ENCODE measurements at regions not wholly inside any gene's neighbourhood (a gene's known extent, or its start where the extent isn't known, plus 50 kb on each side); places are given as distances from the start of the nearest gene placed in this dataset.

DNA sequence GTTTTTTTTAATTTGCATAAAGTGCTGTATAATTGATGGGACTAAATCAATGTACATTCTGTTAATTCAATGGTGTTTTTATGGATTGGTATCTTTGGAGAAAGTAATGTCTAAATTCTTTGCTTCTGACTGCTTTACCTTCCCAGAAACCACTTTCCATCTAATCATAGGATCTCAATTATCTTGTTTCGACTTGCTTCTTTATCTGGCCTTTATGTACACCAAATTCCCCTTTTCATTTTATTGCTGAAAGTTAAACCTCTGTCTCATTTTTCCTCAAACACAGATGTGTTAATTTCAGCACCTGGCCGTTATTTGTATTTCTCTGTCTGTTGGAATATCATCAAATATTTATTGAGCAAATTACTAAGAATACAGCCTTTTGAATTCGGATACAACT, 287.3 kb upstream of the GBE1 start:
- Histone ChIP-seq H3K27ac (no peak overlapping the region), H3K9me3 (no peaks in the 10 kb centered on the region), H3K4me1 (no peaks in the 10 kb centered on the region), H3K27me3 (no peaks in the 10 kb centered on the region), H3K36me3 (no peaks in the 10 kb centered on the region), H3K4me3 (no peak overlapping the region)
- ATAC-seq (no peak), DNase-seq (no peak)
- intact Hi-C loops (cut with DNase I), result no loop called here
- TF ChIP-seq, protein P1, sequence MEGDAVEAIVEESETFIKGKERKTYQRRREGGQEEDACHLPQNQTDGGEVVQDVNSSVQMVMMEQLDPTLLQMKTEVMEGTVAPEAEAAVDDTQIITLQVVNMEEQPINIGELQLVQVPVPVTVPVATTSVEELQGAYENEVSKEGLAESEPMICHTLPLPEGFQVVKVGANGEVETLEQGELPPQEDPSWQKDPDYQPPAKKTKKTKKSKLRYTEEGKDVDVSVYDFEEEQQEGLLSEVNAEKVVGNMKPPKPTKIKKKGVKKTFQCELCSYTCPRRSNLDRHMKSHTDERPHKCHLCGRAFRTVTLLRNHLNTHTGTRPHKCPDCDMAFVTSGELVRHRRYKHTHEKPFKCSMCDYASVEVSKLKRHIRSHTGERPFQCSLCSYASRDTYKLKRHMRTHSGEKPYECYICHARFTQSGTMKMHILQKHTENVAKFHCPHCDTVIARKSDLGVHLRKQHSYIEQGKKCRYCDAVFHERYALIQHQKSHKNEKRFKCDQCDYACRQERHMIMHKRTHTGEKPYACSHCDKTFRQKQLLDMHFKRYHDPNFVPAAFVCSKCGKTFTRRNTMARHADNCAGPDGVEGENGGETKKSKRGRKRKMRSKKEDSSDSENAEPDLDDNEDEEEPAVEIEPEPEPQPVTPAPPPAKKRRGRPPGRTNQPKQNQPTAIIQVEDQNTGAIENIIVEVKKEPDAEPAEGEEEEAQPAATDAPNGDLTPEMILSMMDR (IDR thresholded peaks at IDR 0.05), result no peak
- WGBS, 2 donors, result 84 to 86% methylated on average over 3 of the region's 3 CpGs

DNA sequence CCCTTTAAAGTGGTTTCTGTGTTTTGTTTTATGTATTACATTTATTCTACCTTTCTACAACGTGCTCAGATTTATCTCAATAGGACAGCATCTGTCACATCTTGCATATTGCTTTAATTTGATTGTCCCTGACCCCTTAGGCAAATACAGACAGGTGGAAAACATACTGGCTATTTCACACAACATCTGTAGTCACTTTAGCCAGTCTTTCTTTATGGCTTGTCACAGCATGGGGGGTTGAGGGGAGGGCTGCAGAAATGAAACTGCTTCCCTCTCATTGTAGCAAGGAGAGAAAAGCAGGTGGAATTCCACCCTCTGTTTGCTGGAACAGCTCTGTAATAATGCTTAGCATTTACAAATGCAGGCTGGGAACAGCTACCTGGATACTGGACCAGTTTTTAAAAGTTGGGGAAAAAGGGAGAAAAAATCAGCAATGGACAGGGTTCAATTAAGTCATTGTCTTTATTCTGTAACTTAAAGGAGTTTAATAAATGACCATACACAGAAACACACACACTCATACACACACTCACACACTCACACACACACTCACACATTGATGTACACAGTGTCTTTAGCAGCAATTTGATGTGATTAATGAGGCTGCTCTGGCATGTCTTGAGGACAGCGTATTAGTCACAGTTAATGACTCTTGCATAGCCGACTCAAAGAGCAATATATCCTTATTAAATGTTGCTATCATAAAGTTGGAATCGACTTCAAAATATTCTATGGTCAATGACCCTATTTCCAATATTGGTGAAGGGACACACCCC, 283.7 kb upstream of the GBE1 start:
- H3K4me1 ChIP-seq, result no peaks in the 10 kb centered on the region
- H3K27me3 ChIP-seq, result no peaks in the 10 kb centered on the region
- intact Hi-C loops (cut with DNase I), result no loop called here
- H3K27ac ChIP-seq, result no peak overlapping the region
- TF ChIP-seq, protein P1 (IDR thresholded peaks at IDR 0.05), result no peak
- no peak for DNase-seq
- 81 to 84% methylated on average over 4 of the region's 4 CpGs for WGBS, 2 donors
- H3K9me3 ChIP-seq, result peaks cover 0 to 4% (median 0%) of the 10 kb centered on the region in 11 donors
- H3K4me3 ChIP-seq, result no peak overlapping the region
- H3K36me3 ChIP-seq, result no peaks in the 10 kb centered on the region
- ATAC-seq, result no peak

DNA sequence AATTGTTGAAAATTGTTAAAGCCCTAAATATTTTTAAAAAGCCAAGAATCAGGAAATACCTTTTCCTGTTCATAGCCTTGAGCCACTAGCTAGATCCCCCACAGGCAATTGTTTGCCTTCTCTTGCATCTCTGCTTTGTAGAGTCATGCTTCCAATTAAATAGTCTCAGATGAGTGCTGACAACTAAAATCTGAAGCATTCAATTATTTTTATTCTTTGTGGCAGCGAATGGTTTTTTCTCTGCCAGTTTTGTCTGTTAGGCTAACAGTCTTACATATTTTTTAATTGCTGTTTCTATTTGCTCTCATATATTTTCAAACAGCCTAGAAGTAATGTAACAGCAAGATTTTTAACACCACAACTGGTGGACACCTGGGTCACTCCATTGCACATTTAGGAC, 277.1 kb upstream of the GBE1 start:
- Histone ChIP-seq H3K27ac (no peak overlapping the region), H3K36me3 (no peaks in the 10 kb centered on the region), H3K4me3 (no peak overlapping the region), H3K4me1 (no peaks in the 10 kb centered on the region), H3K9me3 (peaks cover 0 to 8% (median 0%) of the 10 kb centered on the region in 11 donors), H3K27me3 (no peaks in the 10 kb centered on the region)
- no peak for ATAC-seq
- intact Hi-C loops (cut with DNase I), result no loop called here
- WGBS, 2 donors, result 28 to 30% methylated on average over 1 of the region's 1 CpG
- no peak for DNase-seq
- TF ChIP-seq, protein P1 (IDR thresholded peaks at IDR 0.05), result no peak

DNA sequence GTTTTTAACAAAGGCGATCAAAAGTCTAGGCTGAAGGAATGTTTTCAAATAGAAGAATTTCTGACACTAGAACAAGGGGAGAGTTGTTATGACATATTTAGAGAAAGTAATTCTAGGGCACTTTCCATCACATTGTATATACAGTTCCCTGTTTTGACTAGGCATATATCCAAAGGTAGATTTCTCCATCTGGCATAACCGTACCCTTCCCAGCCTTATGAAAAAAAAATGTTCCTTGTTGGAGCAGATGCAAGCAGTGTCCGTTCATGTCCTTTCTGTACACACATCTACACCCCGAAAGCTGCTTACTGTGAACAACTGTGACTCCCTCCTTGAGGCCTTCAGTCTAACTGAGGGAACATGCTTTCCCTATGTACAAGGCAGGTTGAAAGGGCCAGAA, 271.7 kb upstream of the GBE1 start:
- Histone ChIP-seq H3K27me3 (no peaks in the 10 kb centered on the region), H3K36me3 (no peaks in the 10 kb centered on the region), H3K4me3 (no peak overlapping the region), H3K27ac (no peak overlapping the region), H3K4me1 (no peaks in the 10 kb centered on the region), H3K9me3 (no peaks in the 10 kb centered on the region)
- 92 to 94% methylated on average over 4 of the region's 4 CpGs for WGBS, 2 donors
- TF ChIP-seq, protein P1 (IDR thresholded peaks at IDR 0.05), result no peak
- intact Hi-C loops (cut with DNase I), result no loop called here
- ATAC-seq (no peak), DNase-seq (no peak)

Measured in heart right ventricle (tissue), 16 donors.